K562 (cell line): ENCODE measurements at regions not wholly inside any gene's neighbourhood (a gene's known extent, or its start where the extent isn't known, plus 50 kb on each side); places are given as distances from the start of the nearest gene placed in this dataset.

Experiments
- ATAC-seq: fragments of 200-7000 bp; cut with Tn5 transposase; 3 replicates; pipeline ENCODE4 v1.9.1; 2020; ENCODE audit warnings: moderate library complexity
- BruUV-seq: library from RNA; stranded (reverse); fragments of 400-500 nt; replicated peaks from 2 replicates; lab custom pipeline; 2021; lab: Mats Ljungman, UMichigan
- CTCF ChIA-PET: fragments of 300-600 bp; formaldehyde crosslinking; extraction: SDS; loops from one replicate; lab custom pipeline; 2021; ENCODE audit warnings: low intra/inter-chr PET ratio; lab: Yijun Ruan, JAX
- POLR2A ChIA-PET: fragments of 300-600, 350-650 bp; sonication (Branson Sonifier 250); formaldehyde crosslinking; extraction: SDS; loops from one replicate; lab custom pipeline; 2021; ENCODE audit warnings: antibody characterized with exemption, inconsistent platforms; lab: Yijun Ruan, JAX
- DNase-seq, 4 experiments: peaks; one replicate each; pipeline versions ENCODE4 v3.0.0 to v3.0.0-alpha.2; 2011 to 2018; ENCODE audit warnings: low spot score in 3 of 4, mixed read lengths in 3 of 4; ENCODE audit errors: extremely low read depth in 1 of 4
- FAIRE-seq: peaks from 2 replicates; lab custom pipeline; 2011; peaks lifted over from hg19 to GRCh38; lab: Jason Lieb, UNC
- H2AFZ ChIP-seq: 2 replicates; pipeline ENCODE4 v1.6.0; 2011; ENCODE audit warnings: low read depth, low read length, control low read depth, inconsistent platforms
- H3K27ac ChIP-seq: fragments of 200-600 bp; 3 replicates; pipeline ENCODE4 v1.8.0; 2011; ENCODE audit warnings: low read depth, mild to moderate bottlenecking, control low read depth, inconsistent platforms, low read length, moderate library complexity, mixed read lengths; ENCODE audit errors: extremely low read depth
- H3K27me3 ChIP-seq, 2 experiments: fragments of 300-600 bp in 1 of 2; 2 replicates in 1 of 2; 3 replicates in 1 of 2; pipeline versions ENCODE4 v1.6.0 to v1.8.0; 2011; ENCODE audit warnings: inconsistent platforms in 2 of 2, low read length in 2 of 2, mild to moderate bottlenecking in 1 of 2, mixed read lengths in 1 of 2, moderate library complexity in 1 of 2; ENCODE audit not compliant: control insufficient read depth in 2 of 2, insufficient read depth in 2 of 2
- H3K36me3 ChIP-seq: fragments of 300-600 bp; 3 replicates; pipeline ENCODE4 v1.8.0; 2011; ENCODE audit warnings: mild to moderate bottlenecking, low read length, inconsistent platforms; ENCODE audit not compliant: control insufficient read depth, insufficient read depth
- H3K4me1 ChIP-seq, 2 experiments: fragments of 200-600 bp in 1 of 2; replicated peaks in 1 of 2; 2 replicates in 1 of 2; 3 replicates in 1 of 2; pipeline versions ENCODE4 v1.5.1 to v1.8.0; 2011; ENCODE audit warnings: inconsistent platforms in 2 of 2, low read length in 2 of 2, mild to moderate bottlenecking in 1 of 2, mixed read lengths in 1 of 2, moderate library complexity in 1 of 2; ENCODE audit not compliant: control insufficient read depth in 2 of 2, insufficient read depth in 2 of 2
- H3K4me2 ChIP-seq: 2 replicates; pipeline ENCODE4 v1.6.1; 2011; ENCODE audit warnings: low read length, control low read depth, inconsistent platforms, mixed read lengths; ENCODE audit not compliant: insufficient read depth
- H3K4me3 ChIP-seq: fragments of 200-600 bp; sonication (generic), shearing (Covaris generic); 2 replicates; pipeline ENCODE4 v1.5.1; 2016; ENCODE audit warnings: control low read depth, inconsistent platforms
- H3K79me2 ChIP-seq: fragments of 200-600 bp; 3 replicates; pipeline ENCODE4 v1.8.0; 2011; ENCODE audit warnings: low read length, inconsistent platforms; ENCODE audit not compliant: control insufficient read depth, insufficient read depth
- H3K9ac ChIP-seq, 2 experiments: 2 replicates each; pipeline versions ENCODE4 v1.6.0 to v1.6.1; 2011; ENCODE audit warnings: low read depth in 2 of 2, low read length in 2 of 2, control low read depth in 1 of 2, inconsistent platforms in 1 of 2, mild to moderate bottlenecking in 1 of 2, mixed read lengths in 1 of 2; ENCODE audit not compliant: insufficient read depth in 1 of 2
- H3K9me1 ChIP-seq: one replicate; pipeline ENCODE4 v1.6.0; 2011; ENCODE audit warnings: inconsistent platforms, mild to moderate bottlenecking, low read length, moderate library complexity; ENCODE audit not compliant: control insufficient read depth, insufficient read depth
- H3K9me3 ChIP-seq: replicated peaks from 2 replicates; pipeline ENCODE4 v1.5.1; 2011; ENCODE audit warnings: low read depth, low read length, inconsistent platforms; ENCODE audit not compliant: control insufficient read depth, insufficient read depth
- H4K20me1 ChIP-seq: replicated peaks from 2 replicates; pipeline ENCODE4 v1.6.1; 2011; ENCODE audit warnings: low read length, inconsistent platforms, mixed read lengths; ENCODE audit not compliant: control insufficient read depth, insufficient read depth
- BCL6 ChIP-seq: fragments of 250-450 bp; sonication (Bioruptor Pico); IDR thresholded peaks from 2 replicates; pipeline ENCODE4 v1.4.0; 2020
- CBX2 ChIP-seq: fragments of 200-600 bp; sonication (generic); IDR thresholded peaks from one replicate; pipeline ENCODE4 v1.6.1; 2012; ENCODE audit warnings: mild to moderate bottlenecking, low read length, inconsistent platforms; ENCODE audit not compliant: insufficient read depth, poor library complexity, severe bottlenecking
- ETV1 ChIP-seq: fragments of 450-650 bp; conservative IDR thresholded peaks from 2 replicates; pipeline ENCODE4 v1.6.1; 2016; ENCODE audit warnings: missing genetic modification characterization, control low read depth, low read depth, missing compliant biosample characterization
- HMGN3 ChIP-seq: IDR thresholded peaks from 2 replicates; pipeline ENCODE4 v1.6.1; 2011; ENCODE audit warnings: borderline replicate concordance, low read depth, mild to moderate bottlenecking, mixed read lengths, low read length; ENCODE audit not compliant: insufficient read length; ENCODE audit errors: extremely low read depth
- KAT7 ChIP-seq: sonication (generic); formaldehyde crosslinking; IDR thresholded peaks from 2 replicates; pipeline ENCODE4 v1.8.0; 2022; ENCODE audit warnings: missing genetic modification reagents, mild to moderate bottlenecking, borderline replicate concordance
- KAT8 ChIP-seq: fragments of 450-650 bp; IDR thresholded peaks from 2 replicates; pipeline ENCODE4 v1.6.1; 2016; ENCODE audit warnings: low read depth, mild to moderate bottlenecking
- NFATC3 ChIP-seq: fragments of 450-650 bp; IDR thresholded peaks from 2 replicates; pipeline ENCODE4 v1.6.1; 2017; ENCODE audit warnings: mild to moderate bottlenecking
- PHF21A ChIP-seq: fragments of 450-650 bp; IDR thresholded peaks from 2 replicates; pipeline ENCODE4 v1.6.1; 2017; ENCODE audit warnings: low read depth, borderline replicate concordance
- ZNF217 ChIP-seq: sonication (generic); formaldehyde crosslinking; IDR thresholded peaks from 2 replicates; pipeline ENCODE4 v1.8.0; 2022; ENCODE audit warnings: mild to moderate bottlenecking, missing genetic modification reagents
- ZNF785 ChIP-seq: fragments of 250-450 bp; sonication (Bioruptor Pico); IDR thresholded peaks from 2 replicates; pipeline ENCODE4 v1.4.0; 2020; ENCODE audit warnings: mild to moderate bottlenecking
- WGBS: fragments of 100-300 bp; shearing (Covaris generic); methylation state at CpG from one replicate; pipeline ENCODE4 v1.1.6; 2016; ENCODE audit warnings: low coverage, mixed read lengths; ENCODE audit not compliant: insufficient coverage; ENCODE audit errors: missing lambda C conversion rate; 5-methylcytosine and 5-hydroxymethylcytosine counted together
- in situ Hi-C: fragments of 300-500 bp; cut with MboI; formaldehyde crosslinking; loops from 4 replicates; pipeline ENCODE4 v1.15.0; 2018; ENCODE audit warnings: inconsistent platforms, mixed read lengths
- intact Hi-C: fragments of 100-400 bp; cut with micrococcal nuclease; formaldehyde crosslinking; loops from 2 replicates; pipeline ENCODE4 v1.14.2; 2022
- TF ChIP-seq, protein P1 (sequence below): fragments of 450-650 bp; IDR thresholded peaks from 2 replicates; pipeline ENCODE4 v1.6.1; 2014; ENCODE audit warnings: low read depth, mild to moderate bottlenecking, moderate library complexity, borderline replicate concordance
- TF ChIP-seq, protein P2 (sequence below): fragments of 450-650 bp; IDR thresholded peaks from 2 replicates; pipeline ENCODE4 v1.6.1; 2016; ENCODE audit warnings: missing biosample characterization, missing genetic modification characterization
- TF ChIP-seq, protein P3 (sequence below): fragments of 250-450 bp; sonication (Bioruptor Pico); IDR thresholded peaks from 2 replicates; pipeline ENCODE4 v1.5.0; 2021
- TF ChIP-seq, protein P4 (sequence below), 2 experiments: fragments of 250-450 bp in 1 of 2; fragments of 450-650 bp in 1 of 2; sonication (Bioruptor Pico) in 1 of 2; IDR thresholded peaks; 2 replicates each; pipeline versions ENCODE4 v1.6.1 to v1.8.0; 2016 to 2021; ENCODE audit warnings: mild to moderate bottlenecking in 2 of 2, moderate library complexity in 2 of 2, missing compliant biosample characterization in 1 of 2, missing genetic modification characterization in 1 of 2

DNA sequence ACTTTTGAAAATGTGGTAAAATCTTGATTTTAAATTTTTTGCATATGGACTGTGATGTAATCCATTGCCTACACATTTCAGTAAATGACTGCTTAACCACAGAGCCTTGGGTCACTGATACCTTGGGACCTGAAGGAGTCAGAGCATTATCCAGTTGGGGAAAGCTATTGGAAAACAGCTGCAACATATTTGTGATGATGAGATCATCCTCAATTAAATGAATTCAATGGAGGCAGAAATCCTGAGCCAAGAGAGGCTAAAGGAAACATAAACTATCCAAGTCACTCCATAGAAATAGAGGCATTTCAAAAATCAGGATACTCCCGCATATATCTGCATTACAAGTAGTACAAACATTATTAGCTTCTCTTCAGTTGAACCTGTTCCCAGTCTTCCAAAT lies 99.8 kb upstream of the PRMT6 start:
- H3K27me3 ChIP-seq, result no peaks in the 10 kb centered on the region
- DNase-seq (no peak), FAIRE-seq (no peak), ATAC-seq (no peak)
- WGBS, result 0% methylated on average over 1 of the region's 1 CpG
- in situ Hi-C loops, result no loop called here
- H4K20me1 ChIP-seq, result no peaks in the 10 kb centered on the region
- no peaks in the 10 kb centered on the region for H3K9me1 ChIP-seq
- CTCF ChIA-PET, result no interaction called here
- POLR2A ChIA-PET, result no interaction called here
- H3K4me1 ChIP-seq, result no peaks in the 10 kb centered on the region
- H3K9me3 ChIP-seq, result no peaks in the 10 kb centered on the region
- no peak for TF ChIP-seq ZNF785
- TF ChIP-seq, protein P1, sequence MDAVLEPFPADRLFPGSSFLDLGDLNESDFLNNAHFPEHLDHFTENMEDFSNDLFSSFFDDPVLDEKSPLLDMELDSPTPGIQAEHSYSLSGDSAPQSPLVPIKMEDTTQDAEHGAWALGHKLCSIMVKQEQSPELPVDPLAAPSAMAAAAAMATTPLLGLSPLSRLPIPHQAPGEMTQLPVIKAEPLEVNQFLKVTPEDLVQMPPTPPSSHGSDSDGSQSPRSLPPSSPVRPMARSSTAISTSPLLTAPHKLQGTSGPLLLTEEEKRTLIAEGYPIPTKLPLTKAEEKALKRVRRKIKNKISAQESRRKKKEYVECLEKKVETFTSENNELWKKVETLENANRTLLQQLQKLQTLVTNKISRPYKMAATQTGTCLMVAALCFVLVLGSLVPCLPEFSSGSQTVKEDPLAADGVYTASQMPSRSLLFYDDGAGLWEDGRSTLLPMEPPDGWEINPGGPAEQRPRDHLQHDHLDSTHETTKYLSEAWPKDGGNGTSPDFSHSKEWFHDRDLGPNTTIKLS, result no peak
- no peak for TF ChIP-seq CBX2
- no peak for TF ChIP-seq KAT8
- TF ChIP-seq ETV1 (tag), result no peak
- no peak for TF ChIP-seq KAT7 (CRISPR knock-in tag)
- TF ChIP-seq, protein P2, sequence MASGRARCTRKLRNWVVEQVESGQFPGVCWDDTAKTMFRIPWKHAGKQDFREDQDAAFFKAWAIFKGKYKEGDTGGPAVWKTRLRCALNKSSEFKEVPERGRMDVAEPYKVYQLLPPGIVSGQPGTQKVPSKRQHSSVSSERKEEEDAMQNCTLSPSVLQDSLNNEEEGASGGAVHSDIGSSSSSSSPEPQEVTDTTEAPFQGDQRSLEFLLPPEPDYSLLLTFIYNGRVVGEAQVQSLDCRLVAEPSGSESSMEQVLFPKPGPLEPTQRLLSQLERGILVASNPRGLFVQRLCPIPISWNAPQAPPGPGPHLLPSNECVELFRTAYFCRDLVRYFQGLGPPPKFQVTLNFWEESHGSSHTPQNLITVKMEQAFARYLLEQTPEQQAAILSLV (tag), result no peak
- TF ChIP-seq ZNF217 (CRISPR knock-in tag), result no peak
- no peak for TF ChIP-seq NFATC3
- TF ChIP-seq HMGN3, result no peak
- TF ChIP-seq, protein P3, sequence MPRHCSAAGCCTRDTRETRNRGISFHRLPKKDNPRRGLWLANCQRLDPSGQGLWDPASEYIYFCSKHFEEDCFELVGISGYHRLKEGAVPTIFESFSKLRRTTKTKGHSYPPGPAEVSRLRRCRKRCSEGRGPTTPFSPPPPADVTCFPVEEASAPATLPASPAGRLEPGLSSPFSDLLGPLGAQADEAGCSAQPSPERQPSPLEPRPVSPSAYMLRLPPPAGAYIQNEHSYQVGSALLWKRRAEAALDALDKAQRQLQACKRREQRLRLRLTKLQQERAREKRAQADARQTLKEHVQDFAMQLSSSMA (CRISPR knock-in tag), result no peak
- TF ChIP-seq PHF21A, result no peak
- TF ChIP-seq, protein P4, sequence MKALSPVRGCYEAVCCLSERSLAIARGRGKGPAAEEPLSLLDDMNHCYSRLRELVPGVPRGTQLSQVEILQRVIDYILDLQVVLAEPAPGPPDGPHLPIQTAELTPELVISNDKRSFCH (CRISPR knock-in tag; IDR thresholded peaks at IDR 0.05), result no peak
- TF ChIP-seq, protein P4 (tag; IDR thresholded peaks at IDR 0.05), result no peak
- TF ChIP-seq BCL6 (CRISPR knock-in tag), result no peak
- intact Hi-C loops, result no loop called here
- no peaks in the 10 kb centered on the region for H3K36me3 ChIP-seq
- no peak overlapping the region for H3K27ac ChIP-seq
- H3K79me2 ChIP-seq, result no peaks in the 10 kb centered on the region
- no peak overlapping the region for H3K4me3 ChIP-seq
- H2AFZ ChIP-seq, result no peak overlapping the region
- no peak overlapping the region for H3K4me2 ChIP-seq
- BruUV-seq, result no TSS peak
- no peak overlapping the region for H3K9ac ChIP-seq
